ENCODE measurements at regions not wholly inside any gene's neighbourhood (a gene's known extent, or its start where the extent isn't known, plus 50 kb on each side); places are given as distances from the start of the nearest gene placed in this dataset.
"Not testable (repeated sequence)": the region's sequence is repeated elsewhere in the genome, so short reads cannot be mapped to it uniquely, and the experiment has no call there.

DNA sequence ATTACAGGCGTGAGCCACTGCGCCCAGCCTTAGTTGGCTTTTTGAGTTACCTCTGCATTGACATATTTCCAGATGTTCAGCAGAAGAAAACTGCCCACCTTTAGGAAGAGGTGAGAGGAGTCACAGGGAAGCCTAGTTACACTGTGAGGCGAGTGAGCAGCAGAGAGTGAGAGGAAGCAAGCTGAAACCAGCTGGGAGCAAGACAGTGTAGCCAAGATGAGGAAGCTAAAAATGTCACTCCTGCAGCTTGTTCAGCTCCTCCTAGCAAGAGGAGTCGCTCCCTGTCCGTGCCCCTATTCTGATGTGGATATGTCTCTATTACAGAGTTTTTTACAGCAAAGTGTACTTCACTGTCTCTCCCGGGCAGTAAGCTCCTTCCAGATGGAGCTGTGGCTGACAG is 127.6 kb downstream of the GXYLT1 start:
- no peaks in the 10 kb centered on the region for H3K36me3 ChIP-seq (ENCODE audit: control insufficient read depth in 1 of 2, insufficient read depth in 2 of 2, low read length in 2 of 2)
- H3K27ac ChIP-seq (ENCODE audit: low read depth, low read length): no peak overlapping the region
- H3K18ac ChIP-seq (ENCODE audit: low read length): no peak overlapping the region
- H3K27me3 ChIP-seq (ENCODE audit: insufficient read depth, low read length): no peaks in the 10 kb centered on the region
- H2AK5ac ChIP-seq (ENCODE audit: low read length): no peak overlapping the region
- WGBS (ENCODE audit: extremely low coverage, insufficient coverage, insufficient read length): no CpG with 5 or more reads among the region's 6 CpGs
- no peak overlapping the region for H3K4me2 ChIP-seq (ENCODE audit: low read length)
- no peak overlapping the region for H2BK120ac ChIP-seq (ENCODE audit: insufficient read depth, low read length, poor library complexity)
- no peak overlapping the region for H3K4me3 ChIP-seq (ENCODE audit: low read depth, low read length)
- H3K79me2 ChIP-seq (ENCODE audit: control insufficient read depth, insufficient read depth, low read length, poor library complexity): no peaks in the 10 kb centered on the region
- no peak for DNase-seq
- H4K91ac ChIP-seq (ENCODE audit: low read depth, low read length): no peak overlapping the region
- peaks cover 6% of the 10 kb centered on the region for H3K79me1 ChIP-seq (ENCODE audit: low read length)
- H4K8ac ChIP-seq (ENCODE audit: low read depth, low read length): no peak overlapping the region
- H3K23ac ChIP-seq (ENCODE audit: low read length): no peak overlapping the region
- H3K14ac ChIP-seq (ENCODE audit: low read length): no peak overlapping the region
- H2AFZ ChIP-seq (ENCODE audit: insufficient read depth, low read length, poor library complexity): no peak overlapping the region
- H2BK5ac ChIP-seq (ENCODE audit: low read depth, low read length, poor library complexity): no peak overlapping the region
- H2BK12ac ChIP-seq (ENCODE audit: low read length): no peak overlapping the region
- no peak overlapping the region for H4K12ac ChIP-seq (ENCODE audit: low read depth, low read length)
- no peak overlapping the region for H3K4ac ChIP-seq (ENCODE audit: low read depth, low read length)
- H3K9ac ChIP-seq (ENCODE audit: low read length): no peak overlapping the region
- peaks cover 3 to 10% of the 10 kb centered on the region in 2 experiments for H3K4me1 ChIP-seq (ENCODE audit: control insufficient read depth in 1 of 2, insufficient read depth in 2 of 2, low read length in 2 of 2)
- H3K9me3 ChIP-seq (ENCODE audit: insufficient read depth, low read depth, low read length): no peaks in the 10 kb centered on the region

DNA sequence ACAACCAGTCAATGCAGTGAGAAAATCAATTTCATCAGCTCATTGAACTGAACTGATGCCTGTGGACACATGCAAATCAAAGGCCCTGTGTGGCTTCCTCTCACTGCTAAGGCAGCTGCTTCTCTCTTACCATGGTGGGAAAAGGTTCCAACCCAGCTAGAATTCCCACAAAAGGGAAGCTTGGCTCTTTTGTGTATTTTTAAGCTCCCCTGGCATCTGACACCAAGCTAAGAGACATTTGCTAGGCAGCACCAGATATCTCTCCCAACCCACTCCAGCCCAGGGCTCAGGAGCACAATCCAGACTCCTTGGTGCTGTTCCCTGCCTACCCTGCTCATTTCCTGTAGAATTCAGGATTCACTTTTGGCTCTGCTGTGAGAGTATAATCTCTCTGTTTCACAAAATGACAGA is 129.6 kb downstream of the GXYLT1 start:
- Histone ChIP-seq H3K23ac (ENCODE audit: low read length) (no peak overlapping the region), H3K14ac (ENCODE audit: low read length) (no peak overlapping the region), H3K4me2 (ENCODE audit: low read length) (no peak overlapping the region), H3K36me3 (ENCODE audit: control insufficient read depth in 1 of 2, insufficient read depth in 2 of 2, low read length in 2 of 2) (no peaks in the 10 kb centered on the region), H3K4ac (ENCODE audit: low read depth, low read length) (no peak overlapping the region), H3K9ac (ENCODE audit: low read length) (no peak overlapping the region), H2BK5ac (ENCODE audit: low read depth, low read length, poor library complexity) (no peak overlapping the region), H4K91ac (ENCODE audit: low read depth, low read length) (no peak overlapping the region), H4K12ac (ENCODE audit: low read depth, low read length) (no peak overlapping the region), H2BK12ac (ENCODE audit: low read length) (no peak overlapping the region), H3K79me2 (ENCODE audit: control insufficient read depth, insufficient read depth, low read length, poor library complexity) (no peaks in the 10 kb centered on the region), H3K27ac (ENCODE audit: low read depth, low read length) (no peak overlapping the region), H4K8ac (ENCODE audit: low read depth, low read length) (no peak overlapping the region), H2AK5ac (ENCODE audit: low read length) (no peak overlapping the region), H3K4me3 (ENCODE audit: low read depth, low read length) (no peak overlapping the region), H3K18ac (ENCODE audit: low read length) (no peak overlapping the region), H3K27me3 (ENCODE audit: insufficient read depth, low read length) (no peaks in the 10 kb centered on the region), H3K79me1 (ENCODE audit: low read length) (peaks cover 2% of the 10 kb centered on the region), H3K9me3 (ENCODE audit: insufficient read depth, low read depth, low read length) (no peaks in the 10 kb centered on the region), H2BK120ac (ENCODE audit: insufficient read depth, low read length, poor library complexity) (no peak overlapping the region), H3K4me1 (ENCODE audit: control insufficient read depth in 1 of 2, insufficient read depth in 2 of 2, low read length in 2 of 2) (peaks cover 0 to 5% of the 10 kb centered on the region in 2 experiments), H2AFZ (ENCODE audit: insufficient read depth, low read length, poor library complexity) (no peak overlapping the region)
- DNase-seq: no peak

DNA sequence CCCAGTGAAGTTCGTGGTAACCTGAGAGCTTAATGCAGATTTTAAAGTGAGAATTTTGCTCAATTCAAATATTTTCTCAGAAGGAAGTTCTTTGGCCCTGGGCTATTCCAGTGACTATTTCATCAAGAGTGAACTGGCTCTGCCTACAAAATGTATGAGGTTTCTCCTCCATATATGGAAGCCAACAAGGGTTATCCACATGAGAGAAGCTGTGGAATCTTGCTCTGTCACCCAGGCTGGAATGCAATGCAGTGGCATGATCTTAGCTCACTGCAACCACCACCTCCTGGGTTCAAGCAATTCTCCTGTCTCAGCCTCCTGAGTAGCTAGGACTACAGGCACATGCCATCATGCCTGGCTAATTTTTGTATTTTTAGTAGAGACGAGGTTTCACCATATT is 132.2 kb downstream of the GXYLT1 start:
- H2BK120ac ChIP-seq (ENCODE audit: insufficient read depth, low read length, poor library complexity); H4K91ac ChIP-seq (ENCODE audit: low read depth, low read length); H3K4ac ChIP-seq (ENCODE audit: low read depth, low read length); H3K23ac ChIP-seq (ENCODE audit: low read length); H4K12ac ChIP-seq (ENCODE audit: low read depth, low read length); H2AFZ ChIP-seq (ENCODE audit: insufficient read depth, low read length, poor library complexity); H2AK5ac ChIP-seq (ENCODE audit: low read length); H3K79me1 ChIP-seq (ENCODE audit: low read length); H3K4me1 ChIP-seq (ENCODE audit: control insufficient read depth in 1 of 2, insufficient read depth in 2 of 2, low read length in 2 of 2); H3K14ac ChIP-seq (ENCODE audit: low read length); H3K4me3 ChIP-seq (ENCODE audit: low read depth, low read length); H2BK5ac ChIP-seq (ENCODE audit: low read depth, low read length, poor library complexity); H3K18ac ChIP-seq (ENCODE audit: low read length); H3K9me3 ChIP-seq (ENCODE audit: insufficient read depth, low read depth, low read length); H2BK12ac ChIP-seq (ENCODE audit: low read length); H3K4me2 ChIP-seq (ENCODE audit: low read length); H3K27me3 ChIP-seq (ENCODE audit: insufficient read depth, low read length); H4K8ac ChIP-seq (ENCODE audit: low read depth, low read length); H3K79me2 ChIP-seq (ENCODE audit: control insufficient read depth, insufficient read depth, low read length, poor library complexity); H3K36me3 ChIP-seq (ENCODE audit: control insufficient read depth in 1 of 2, insufficient read depth in 2 of 2, low read length in 2 of 2); H3K9ac ChIP-seq (ENCODE audit: low read length): not testable (repeated sequence)
- no CpG with 5 or more reads among the region's 2 CpGs for WGBS (ENCODE audit: extremely low coverage, insufficient coverage, insufficient read length)
- peak overlapping the region; percentile 12 for H3K27ac ChIP-seq (ENCODE audit: low read depth, low read length)
- DNase-seq: peak; percentile 46 to 88

DNA sequence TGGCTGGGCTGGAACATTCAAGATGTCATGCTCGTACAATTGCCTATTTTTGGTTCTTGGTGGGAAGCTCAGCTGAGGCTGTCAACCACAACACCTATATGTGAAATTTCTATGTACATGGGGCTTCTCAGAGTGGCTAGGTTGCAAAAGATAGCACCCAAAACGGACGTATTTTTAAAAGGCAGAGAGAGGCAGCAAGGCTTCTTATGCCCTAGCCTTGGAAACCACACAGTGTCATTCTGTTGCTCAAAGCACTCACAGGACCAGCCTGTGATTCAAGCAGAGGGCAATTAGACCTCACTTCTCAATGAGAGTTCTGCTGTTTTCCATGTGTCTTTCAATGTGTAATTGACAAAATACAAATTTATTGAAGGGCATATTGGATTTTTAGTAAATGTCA is 134.0 kb downstream of the GXYLT1 start:
- H3K79me2 ChIP-seq (ENCODE audit: control insufficient read depth, insufficient read depth, low read length, poor library complexity): no peaks in the 10 kb centered on the region
- no peak overlapping the region for H2AK5ac ChIP-seq (ENCODE audit: low read length)
- H2BK5ac ChIP-seq (ENCODE audit: low read depth, low read length, poor library complexity): no peak overlapping the region
- no peak overlapping the region for H4K91ac ChIP-seq (ENCODE audit: low read depth, low read length)
- H3K14ac ChIP-seq (ENCODE audit: low read length): no peak overlapping the region
- no peaks in the 10 kb centered on the region for H3K9me3 ChIP-seq (ENCODE audit: insufficient read depth, low read depth, low read length)
- H3K4me2 ChIP-seq (ENCODE audit: low read length): no peak overlapping the region
- no peak overlapping the region for H2AFZ ChIP-seq (ENCODE audit: insufficient read depth, low read length, poor library complexity)
- no peak overlapping the region for H4K12ac ChIP-seq (ENCODE audit: low read depth, low read length)
- no peak overlapping the region for H3K18ac ChIP-seq (ENCODE audit: low read length)
- no peak overlapping the region for H3K27ac ChIP-seq (ENCODE audit: low read depth, low read length)
- peaks cover 0 to 5% of the 10 kb centered on the region in 2 experiments for H3K4me1 ChIP-seq (ENCODE audit: control insufficient read depth in 1 of 2, insufficient read depth in 2 of 2, low read length in 2 of 2)
- no peak overlapping the region for H2BK12ac ChIP-seq (ENCODE audit: low read length)
- H3K23ac ChIP-seq (ENCODE audit: low read length): no peak overlapping the region
- no peak overlapping the region for H3K4ac ChIP-seq (ENCODE audit: low read depth, low read length)
- no peaks in the 10 kb centered on the region for H3K36me3 ChIP-seq (ENCODE audit: control insufficient read depth in 1 of 2, insufficient read depth in 2 of 2, low read length in 2 of 2)
- no peak for DNase-seq
- no peak overlapping the region for H3K9ac ChIP-seq (ENCODE audit: low read length)
- no peak overlapping the region for H3K4me3 ChIP-seq (ENCODE audit: low read depth, low read length)
- H2BK120ac ChIP-seq (ENCODE audit: insufficient read depth, low read length, poor library complexity): no peak overlapping the region
- no peak overlapping the region for H4K8ac ChIP-seq (ENCODE audit: low read depth, low read length)
- WGBS (ENCODE audit: extremely low coverage, insufficient coverage, insufficient read length): no CpG with 5 or more reads among the region's 3 CpGs
- H3K27me3 ChIP-seq (ENCODE audit: insufficient read depth, low read length): no peaks in the 10 kb centered on the region
- H3K79me1 ChIP-seq (ENCODE audit: low read length): peaks cover 2% of the 10 kb centered on the region

Data from trophoblast cell (in vitro differentiated cells and primary cell).